ENCODE measurements at regions not wholly inside any gene's neighbourhood (a gene's known extent, or its start where the extent isn't known, plus 50 kb on each side); places are given as distances from the start of the nearest gene placed in this dataset.

DNA sequence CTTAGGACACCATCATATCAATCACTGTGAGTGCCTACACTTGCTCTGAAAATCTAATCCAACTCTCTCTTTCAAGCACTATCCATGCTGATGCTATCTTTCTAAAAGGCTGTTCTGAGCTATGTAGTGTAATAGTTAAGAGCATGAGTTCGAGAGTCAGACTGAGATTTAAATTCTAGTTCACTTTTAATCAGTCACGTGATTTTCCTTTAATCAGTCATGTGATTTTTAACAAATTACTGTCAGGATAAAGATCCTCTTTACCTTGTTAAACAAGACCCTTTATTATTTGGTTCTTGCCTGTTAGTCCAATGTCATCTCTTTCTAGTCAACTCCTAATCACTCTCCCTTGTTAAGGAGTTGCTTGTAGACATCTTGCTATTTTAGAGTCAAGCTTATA is 653.0 kb downstream of the RPL10L start:
- TF ChIP-seq, protein P1, sequence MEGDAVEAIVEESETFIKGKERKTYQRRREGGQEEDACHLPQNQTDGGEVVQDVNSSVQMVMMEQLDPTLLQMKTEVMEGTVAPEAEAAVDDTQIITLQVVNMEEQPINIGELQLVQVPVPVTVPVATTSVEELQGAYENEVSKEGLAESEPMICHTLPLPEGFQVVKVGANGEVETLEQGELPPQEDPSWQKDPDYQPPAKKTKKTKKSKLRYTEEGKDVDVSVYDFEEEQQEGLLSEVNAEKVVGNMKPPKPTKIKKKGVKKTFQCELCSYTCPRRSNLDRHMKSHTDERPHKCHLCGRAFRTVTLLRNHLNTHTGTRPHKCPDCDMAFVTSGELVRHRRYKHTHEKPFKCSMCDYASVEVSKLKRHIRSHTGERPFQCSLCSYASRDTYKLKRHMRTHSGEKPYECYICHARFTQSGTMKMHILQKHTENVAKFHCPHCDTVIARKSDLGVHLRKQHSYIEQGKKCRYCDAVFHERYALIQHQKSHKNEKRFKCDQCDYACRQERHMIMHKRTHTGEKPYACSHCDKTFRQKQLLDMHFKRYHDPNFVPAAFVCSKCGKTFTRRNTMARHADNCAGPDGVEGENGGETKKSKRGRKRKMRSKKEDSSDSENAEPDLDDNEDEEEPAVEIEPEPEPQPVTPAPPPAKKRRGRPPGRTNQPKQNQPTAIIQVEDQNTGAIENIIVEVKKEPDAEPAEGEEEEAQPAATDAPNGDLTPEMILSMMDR (conservative IDR thresholded peaks at IDR 0.05 in 1 of 2, IDR thresholded peaks at IDR 0.05 in 1 of 2; ENCODE audit: extremely low read depth in 1 of 2, insufficient read depth in 1 of 2, low read depth in 1 of 2, low read length in 2 of 2): no peak
- no peak for TF ChIP-seq EZH2 (IDR thresholded peaks at IDR 0.05; ENCODE audit: borderline replicate concordance, low read length)

Measured in mammary epithelial cell (primary cell).